Glomerular endothelial cell (primary cell): ENCODE measurements at regions not wholly inside any gene's neighbourhood (a gene's known extent, or its start where the extent isn't known, plus 50 kb on each side); places are given as distances from the start of the nearest gene placed in this dataset.

Experiments used
- DNase-seq: peaks from one replicate; pipeline ENCODE4 v3.0.0-alpha.2; 2011; ENCODE audit warnings: low read depth, low spot score; ENCODE audit errors: extremely low read depth

DNA sequence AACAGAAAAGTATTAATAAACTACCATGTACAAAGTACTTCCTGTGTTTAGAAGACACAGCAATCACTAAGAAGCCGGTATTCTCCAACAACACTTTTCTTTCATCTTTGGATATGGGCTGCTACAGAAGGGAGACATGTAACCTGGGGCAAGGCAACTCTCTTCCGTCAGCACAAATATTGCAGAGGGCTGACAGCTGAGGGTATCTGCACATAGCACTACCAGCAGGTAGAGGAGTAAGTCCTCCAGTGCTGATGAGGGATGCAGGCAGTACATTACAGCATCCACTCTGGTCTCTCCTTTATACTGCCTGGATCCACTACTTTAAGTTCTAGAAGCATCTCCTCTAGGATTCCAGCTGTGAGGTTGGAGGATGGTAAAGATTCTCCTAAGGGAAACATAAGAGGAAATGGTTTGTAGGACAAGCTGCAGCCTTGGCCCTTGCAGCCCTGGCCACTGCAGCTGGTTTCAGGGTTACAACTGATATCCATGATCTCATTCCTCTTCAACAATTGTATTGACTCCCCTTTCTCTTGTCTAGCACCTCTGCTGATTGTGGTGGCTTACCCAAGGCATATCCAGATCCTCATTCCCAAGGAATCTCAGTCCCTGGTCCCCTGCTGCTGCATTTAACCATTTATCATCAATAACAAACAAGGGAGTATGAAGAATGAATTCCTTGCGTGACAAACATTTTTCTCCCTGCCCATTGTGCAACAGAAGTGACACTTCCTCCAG is 110.7 kb upstream of the ADGRF1 start:
- DNase-seq, result no peak

DNA sequence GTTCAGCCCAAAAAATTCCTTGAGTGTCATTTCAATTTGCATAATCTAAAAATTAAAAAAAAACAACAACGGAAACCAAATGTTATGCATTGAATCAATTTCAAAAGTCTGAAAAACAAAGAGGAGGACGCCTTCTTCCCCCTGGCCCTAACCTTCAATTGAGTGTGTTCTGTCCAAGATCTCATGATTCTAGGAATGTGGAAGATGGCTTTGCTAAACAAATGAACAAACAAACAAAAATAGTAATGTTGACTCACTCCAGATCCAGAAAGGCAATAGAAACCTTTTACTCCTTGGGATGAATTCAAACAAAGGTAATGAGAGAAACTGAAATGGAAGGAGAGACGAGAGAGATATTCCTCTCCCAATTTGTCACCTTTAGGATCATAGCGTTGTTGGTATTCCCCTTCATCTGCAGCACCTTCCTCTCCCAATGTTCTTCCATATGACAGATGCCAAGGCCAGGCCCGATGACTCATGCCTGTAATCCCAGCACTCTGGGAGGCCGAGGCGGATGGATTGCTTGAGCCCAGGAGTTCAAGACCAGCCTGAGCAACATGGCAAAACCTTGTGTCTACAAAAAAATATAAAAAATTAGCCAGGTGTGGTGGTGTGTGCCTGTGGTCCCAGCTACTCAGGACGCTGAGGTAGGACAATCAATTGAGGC is 109.2 kb upstream of the ADGRF1 start:
- DNase-seq, result no peak

DNA sequence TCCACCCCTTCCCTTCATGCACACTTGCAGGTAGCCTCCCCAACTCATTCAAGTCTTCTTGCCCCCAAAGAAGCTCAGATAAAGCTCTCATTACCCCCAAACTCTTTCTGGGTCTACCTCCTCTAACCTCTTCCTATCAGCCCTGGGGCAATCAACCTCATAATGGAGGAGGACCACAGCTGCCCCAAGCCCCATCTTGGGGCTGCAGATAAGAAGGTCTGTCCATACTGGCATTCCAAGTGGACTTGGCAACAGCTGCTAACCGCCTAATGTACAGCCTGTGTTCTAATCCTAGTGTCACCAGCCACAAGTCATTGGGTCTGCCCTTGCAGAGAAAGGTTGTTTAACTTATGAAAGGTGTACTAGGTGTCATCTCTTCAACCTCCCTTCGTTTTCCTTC is 107.4 kb upstream of the ADGRF1 start:
- no peak for DNase-seq

DNA sequence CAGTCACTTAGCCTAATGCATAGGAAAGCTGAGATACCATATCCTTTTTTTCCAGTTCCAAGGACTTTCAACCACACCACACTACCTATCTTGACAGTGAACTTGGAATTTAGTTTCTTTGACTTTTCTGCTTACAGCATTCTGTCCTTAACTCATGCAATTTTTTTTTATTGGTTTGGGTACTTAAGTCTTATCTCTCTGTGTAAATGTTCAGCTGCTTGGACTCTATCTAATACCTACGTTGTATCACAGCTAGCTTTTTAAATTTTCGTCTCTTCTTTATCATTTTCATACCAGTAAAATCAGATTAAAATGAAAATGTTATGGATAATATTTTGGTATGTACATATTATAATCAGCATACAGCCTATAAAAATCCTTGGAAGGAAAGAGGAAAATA is 106.9 kb upstream of the ADGRF1 start:
- DNase-seq, result no peak

DNA sequence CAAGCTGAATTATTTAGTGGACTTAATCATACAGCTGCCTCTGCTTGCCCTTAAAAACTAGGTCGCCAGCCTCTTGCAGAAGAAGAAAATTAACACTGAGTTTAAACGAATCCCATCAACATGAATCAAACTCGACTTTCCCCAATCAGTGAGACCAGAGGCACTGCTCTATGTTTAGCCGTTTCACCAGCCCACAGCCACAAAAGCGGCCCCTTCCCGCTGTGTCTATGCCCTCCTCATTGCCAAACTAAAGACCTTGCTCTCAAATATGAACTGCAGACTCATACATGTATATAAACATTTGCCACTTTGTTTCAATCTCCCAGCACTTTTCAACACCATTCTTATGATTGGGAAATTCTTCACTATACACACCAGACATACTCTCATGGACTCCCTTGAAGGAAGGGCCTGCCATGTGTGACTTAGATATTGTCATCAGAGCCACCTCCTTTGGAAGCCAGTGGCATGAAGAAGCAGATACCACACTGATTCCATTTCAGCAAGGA is 105.8 kb upstream of the ADGRF1 start:
- DNase-seq, result no peak

DNA sequence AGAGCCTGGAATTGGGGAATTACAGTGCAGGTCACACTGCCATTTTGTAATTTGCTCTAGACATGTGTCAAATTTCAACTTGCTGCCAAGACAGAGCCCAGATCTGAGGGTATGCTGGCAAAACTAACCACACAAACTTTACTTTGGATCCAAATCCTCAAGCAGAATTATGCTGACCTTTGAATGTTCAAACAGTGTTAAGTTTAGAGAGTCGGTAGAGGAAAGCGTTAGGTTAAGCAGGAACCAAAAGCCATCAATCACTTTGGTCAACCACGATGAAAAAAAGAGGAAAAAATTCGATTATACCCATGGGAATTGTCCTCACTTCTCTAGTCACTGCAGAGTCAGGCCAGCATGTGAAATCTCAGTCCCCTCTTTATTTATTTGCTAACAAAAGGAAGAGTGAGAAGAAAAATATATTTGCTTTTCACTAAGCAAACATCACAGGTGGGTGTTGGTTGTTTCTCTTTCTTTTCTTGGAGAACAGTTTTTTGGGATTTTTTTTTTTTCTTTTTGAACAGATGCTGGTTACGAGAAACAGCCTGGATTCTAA is 105.1 kb upstream of the ADGRF1 start:
- DNase-seq, result no peak

DNA sequence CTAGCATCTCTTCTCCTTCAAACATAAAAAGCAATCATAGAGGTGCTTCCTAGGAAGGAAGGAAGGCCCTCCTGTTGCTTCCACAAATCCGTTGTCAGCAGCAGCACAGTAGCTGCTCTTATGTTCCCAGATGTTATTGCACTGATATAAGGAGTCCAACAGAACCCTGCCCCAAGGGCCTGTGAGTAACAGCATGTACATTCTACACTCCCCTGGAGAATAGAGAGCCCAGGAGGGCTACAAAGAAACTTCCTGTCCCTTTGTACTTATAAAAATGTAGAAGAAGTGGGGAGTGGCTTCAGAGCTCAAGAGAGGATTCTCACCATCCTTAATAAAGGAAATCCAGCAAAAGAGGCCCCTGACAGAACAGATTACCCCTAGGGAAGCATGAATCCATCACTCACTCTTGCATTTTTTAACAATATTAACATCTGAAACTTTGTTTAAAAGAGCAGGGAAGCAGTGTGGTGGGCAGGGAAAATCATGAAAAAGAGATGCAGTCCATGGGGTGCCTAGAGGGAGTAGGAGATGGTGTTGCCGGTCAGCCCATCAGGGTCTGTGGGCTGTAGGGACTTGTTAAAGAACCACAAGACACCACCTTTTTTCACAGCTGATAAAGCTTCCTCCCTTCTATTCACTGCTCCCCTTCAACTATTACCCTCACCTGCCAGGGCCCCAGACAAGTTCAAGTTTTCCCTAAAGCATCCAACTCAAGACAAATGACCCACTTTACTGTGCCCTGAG is 104.5 kb upstream of the ADGRF1 start:
- DNase-seq, result no peak

DNA sequence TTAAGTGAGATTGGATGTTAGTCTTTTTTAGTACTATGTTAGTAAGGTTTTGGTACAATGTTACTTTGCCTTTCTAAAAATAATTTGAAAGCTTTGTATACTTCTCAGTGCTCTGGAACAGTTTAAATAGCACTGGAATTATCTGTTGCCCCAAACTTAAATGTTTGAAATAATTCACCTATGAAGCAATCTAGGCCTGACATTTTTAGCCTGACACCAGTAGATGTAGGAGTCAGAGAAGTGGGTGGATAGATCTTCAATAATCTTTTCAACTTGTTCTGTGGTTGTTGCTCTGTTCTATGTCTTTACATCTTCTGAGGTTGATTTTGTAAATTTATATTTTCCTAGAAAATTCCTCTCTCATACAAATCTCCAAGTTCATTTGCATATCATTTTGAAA is 103.1 kb upstream of the ADGRF1 start:
- no peak for DNase-seq

DNA sequence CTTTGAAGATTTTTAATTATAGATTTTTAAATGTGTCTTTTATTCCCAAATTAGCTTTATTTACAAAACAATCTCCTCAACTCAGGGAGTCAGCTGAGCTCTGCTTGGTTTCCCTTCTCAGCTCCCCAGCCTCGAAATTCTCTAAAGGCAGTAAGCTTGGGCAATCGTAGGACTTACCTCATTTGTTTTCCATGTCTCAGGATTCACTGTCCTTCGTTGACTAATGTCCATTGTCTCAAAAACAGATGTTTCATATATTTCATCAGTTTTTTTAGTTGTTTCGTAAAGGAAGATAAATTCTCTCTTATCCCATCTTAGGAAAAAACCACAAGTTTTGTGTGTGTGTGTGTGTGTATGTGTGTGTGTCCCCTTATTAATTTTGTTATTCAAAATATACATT is 102.2 kb upstream of the ADGRF1 start:
- no peak for DNase-seq

DNA sequence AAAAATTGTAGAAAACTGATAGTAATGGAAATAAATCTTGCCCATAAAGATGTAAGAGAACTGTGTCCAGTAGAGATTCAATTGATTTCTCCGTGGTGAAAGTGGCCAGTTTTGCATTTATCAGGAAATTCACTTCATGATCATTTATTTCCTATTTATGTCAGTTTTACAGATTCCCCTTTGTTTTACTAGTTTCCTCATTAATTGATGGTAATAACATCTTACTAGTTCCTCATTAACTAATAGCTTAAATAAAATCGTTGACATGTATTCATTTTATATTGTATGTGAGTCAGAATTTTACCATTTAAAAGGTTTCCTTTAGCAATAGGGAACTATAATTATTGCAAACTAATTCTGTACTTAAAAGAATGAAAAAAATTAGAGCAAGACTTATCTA is 99.8 kb upstream of the ADGRF1 start:
- DNase-seq, result no peak

DNA sequence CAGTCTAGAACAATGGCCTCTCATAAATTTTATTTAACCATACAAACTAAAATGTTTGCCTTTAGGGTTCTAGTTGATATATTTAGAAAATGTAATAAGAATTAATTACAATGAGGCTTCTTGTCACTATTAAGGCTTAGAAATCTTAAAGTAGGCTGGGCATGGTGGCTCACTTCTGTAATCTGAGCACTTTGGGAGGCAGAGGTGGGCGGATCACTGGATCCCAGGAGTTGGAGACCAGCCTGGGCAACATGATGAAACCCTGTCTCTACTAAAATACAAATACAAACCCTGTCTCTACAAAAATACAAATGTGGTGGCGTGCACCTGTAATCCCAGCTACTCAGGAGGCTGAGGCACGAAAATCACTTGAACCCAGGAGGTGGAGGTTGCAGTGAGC is 99.0 kb upstream of the ADGRF1 start:
- DNase-seq, result no peak

DNA sequence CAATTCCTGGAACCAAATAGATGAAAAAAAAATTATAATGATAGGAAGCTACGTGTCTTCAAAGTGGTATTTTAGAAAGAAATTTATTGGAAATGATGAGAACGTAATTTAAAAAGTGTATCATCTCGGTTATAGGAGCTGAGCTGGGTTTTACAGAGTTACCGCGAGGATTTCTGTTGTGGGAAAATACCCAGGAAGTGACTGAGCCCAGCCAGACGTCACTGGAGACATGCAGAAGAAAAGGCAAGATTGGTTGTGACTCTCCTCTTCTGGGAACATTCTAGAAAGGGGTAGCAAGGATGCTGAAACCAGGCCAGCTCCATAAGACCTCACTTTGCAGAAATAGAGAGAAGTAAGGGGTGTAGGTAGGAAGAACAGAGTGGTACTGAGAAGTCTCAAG is 95.9 kb upstream of the ADGRF1 start:
- DNase-seq, result no peak

DNA sequence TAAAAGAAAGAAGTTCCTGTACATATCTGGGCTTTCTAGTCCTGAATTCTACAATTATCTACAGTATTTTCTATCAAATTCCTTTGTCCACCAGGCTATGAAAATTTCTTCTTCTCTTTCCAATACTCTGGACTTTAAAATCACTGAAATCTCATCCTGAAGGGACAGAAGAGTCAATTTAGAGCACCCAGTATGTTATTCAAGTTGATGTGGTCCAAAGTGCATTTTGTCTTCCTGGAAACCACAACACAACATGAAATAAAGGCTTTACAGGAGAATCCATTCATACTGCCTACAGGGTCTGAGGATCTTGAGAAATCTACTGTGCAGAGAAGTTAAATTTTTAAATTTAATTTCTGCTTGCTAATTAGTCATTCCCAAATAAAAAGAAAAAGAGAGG is 94.9 kb upstream of the ADGRF1 start:
- DNase-seq, result no peak

DNA sequence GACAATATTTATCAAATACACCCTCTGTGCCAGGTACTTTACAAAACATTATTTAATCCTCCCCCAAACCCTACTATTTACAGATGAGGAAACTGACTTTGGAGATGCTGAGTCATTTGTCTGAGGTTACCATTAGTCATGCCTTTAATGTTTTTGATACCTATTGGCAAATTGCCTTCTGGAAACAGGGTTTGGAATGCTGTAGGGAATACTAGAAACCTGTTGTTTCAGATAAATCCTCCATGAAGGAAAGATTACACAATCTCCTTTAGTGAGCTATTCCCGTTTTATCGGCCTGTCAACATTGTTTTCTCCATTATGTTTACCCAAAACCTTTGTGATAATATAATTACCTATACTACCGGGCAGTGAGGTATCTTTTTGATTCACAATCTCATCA is 93.6 kb upstream of the ADGRF1 start:
- DNase-seq, result peak; percentile 91

DNA sequence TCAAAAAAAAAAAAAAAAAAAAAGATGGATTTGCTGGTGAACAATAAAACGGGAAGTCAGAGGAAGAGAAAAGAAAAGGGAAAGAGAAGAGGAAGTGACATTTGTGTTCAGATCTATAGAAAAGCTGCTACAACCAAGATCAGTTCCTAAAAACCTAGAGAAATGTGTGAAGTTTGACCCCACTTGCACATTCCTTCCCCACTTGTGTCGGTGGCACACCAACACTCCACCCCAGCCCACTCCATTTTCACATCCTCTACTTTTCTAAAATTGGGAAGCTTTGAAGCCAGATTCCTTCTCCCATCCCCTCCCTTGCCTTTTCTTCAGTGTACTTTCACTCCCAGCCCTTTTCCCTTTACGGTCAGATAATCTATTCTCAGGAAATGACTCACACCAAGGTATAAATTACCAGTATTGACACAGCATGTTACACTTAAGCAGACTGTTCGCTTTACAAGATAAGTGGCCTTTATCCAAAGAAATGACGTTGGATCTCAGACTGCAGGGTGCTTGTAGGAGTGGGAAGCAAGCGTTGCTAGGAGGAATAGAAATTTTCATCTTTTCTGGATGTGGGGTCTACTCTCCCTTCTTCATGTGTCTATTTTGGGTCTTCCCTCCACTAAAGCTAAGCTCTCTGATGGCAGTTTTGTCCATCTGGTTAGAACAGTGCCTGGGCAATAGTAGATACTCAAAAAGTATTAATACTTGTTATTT is 92.5 kb upstream of the ADGRF1 start:
- DNase-seq, result peak; percentile 78

DNA sequence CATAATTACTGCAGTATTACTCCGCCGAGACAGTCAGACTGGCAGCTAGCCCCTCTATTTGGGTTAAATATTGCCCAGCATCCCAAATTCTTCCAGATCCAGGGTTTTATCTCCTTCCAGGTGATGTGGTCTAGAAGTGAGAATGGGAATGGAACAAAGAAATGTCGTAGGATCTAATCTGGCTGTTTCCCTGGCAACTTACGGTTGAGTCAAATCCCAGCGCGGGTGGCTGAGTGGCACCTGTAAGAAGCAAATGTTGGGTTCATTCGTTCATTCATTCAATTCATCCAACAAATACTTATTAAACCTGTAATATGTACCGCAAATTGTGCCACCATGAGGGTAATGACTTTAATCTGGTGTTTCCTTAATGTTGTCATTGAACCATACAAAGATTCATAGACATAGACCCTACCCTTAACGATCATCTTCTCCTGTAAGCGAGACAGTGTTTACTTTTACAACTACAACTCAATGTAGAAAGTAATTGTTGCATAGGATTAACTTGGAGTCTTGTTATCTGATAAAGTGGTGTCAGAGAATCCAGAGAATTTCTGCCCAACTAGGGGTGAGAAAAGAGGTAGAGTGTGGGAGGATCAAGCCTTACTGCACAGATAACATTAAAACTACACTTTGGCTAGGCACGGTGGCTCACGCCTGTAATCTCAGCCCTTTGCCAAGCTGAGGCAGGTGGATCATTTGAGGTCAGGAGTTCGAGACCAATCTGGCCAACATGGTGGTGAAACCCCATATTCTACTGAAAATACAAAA is 91.3 kb upstream of the ADGRF1 start:
- no peak for DNase-seq

DNA sequence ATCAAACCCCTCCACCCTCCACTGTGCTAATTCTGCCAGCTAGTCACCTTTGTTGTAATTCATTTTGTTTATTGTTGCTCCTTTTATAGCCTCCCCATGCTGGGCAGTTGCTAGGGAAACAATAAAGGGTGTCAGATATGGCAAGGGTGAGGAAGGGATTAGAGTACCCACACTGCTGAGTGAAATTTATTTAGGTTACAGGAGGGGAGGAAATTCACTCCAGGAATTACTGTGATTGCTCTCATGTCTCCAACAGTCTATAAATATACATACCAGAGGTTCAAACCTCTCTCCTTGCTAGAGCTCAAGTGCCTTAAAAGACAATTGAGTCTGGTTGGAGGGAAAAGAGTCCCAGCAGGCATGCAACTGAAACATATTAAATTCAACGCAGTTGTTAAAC is 90.6 kb upstream of the ADGRF1 start:
- DNase-seq, result no peak

DNA sequence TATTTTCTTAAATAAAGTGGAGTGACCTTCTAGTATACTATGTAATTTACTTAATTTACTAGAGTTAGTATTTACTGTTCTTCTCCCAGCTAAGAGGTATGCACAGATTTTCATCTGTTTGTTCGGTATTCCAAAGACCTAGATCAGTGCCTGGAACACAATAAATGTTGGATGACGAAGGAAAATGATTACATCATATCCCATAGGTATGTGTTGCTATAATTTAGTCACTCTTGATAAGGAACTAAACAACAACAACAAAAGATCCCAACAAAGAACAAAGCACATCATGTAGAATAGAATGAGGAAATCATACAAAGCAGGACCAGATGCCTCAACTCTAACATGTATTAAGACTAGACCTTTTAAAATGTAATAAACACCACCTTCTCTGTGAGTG is 89.6 kb upstream of the ADGRF1 start:
- no peak for DNase-seq

DNA sequence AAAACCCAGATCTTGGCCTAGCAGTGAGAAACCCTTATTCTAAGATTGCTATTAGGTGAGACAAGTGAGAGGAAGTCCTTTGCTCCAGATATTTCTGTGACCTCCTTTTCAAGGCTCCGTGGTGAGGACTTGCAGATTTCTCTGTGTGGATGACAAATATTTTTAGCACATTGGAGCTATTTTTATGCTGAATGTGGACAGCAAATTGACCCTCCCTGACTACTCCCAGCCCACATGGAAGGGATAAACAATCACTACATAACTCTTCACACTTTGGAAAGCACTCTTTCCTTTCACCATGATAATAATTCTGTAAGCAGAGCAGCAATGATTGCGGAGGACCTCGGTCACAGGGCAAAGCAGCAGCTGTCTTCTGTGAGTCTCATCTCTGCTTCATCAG is 88.0 kb upstream of the ADGRF1 start:
- DNase-seq, result no peak

DNA sequence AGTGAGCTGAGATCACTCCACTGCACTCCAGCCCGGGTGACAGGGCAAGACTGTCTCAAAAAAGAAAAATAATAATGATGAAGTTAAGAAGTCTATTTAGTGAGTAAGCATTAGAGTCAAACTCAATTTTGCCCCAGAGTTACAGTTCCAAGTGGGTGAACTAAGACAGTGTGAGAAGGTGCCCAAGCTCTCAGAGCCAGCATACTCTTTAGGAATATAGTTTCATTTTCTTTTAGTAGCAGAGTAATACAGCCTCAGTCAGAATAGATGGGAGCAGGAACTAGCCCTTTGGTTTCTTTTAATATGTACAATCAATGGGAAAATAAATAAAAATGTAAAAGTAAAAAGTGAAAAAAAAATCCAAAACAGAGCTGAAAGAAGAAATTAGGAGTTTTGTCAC is 87.0 kb upstream of the ADGRF1 start:
- DNase-seq, result no peak
